Gastroesophageal sphincter (tissue), 4 donors: ENCODE measurements at regions not wholly inside any gene's neighbourhood (a gene's known extent, or its start where the extent isn't known, plus 50 kb on each side); places are given as distances from the start of the nearest gene placed in this dataset.

ENCODE experiments used
- ATAC-seq: fragments of 150-250 bp; one replicate; pipeline ENCODE4 v1.9.1; 2016; ENCODE audit warnings: mild to moderate bottlenecking, moderate library complexity
- H3K27ac ChIP-seq, 4 donors: fragments of 200-600 bp; sonication (generic) in 3 of 4; 1 replicate in 3 of 4; 2 replicates in 1 of 4; pipeline ENCODE4 v1.5.1; 2016 to 2019
- H3K27me3 ChIP-seq: fragments of 200-600 bp; sonication (generic); one replicate; pipeline ENCODE4 v1.5.1; 2019
- H3K36me3 ChIP-seq, 2 donors: fragments of 200-600 bp; sonication (generic); one replicate each; pipeline ENCODE4 v1.5.1; 2019; ENCODE audit warnings: control low read depth in 1 of 2
- H3K4me1 ChIP-seq, 3 donors: fragments of 200-600 bp; sonication (generic); 1 replicate in 2 of 3; 2 replicates in 1 of 3; pipeline ENCODE4 v1.5.1; 2016 to 2019; ENCODE audit warnings: control low read depth in 2 of 3
- H3K4me3 ChIP-seq, 2 donors: fragments of 200-600 bp; sonication (generic); one replicate each; pipeline ENCODE4 v1.5.1; 2019; ENCODE audit warnings: mild to moderate bottlenecking in 1 of 2, moderate library complexity in 1 of 2
- H3K9me3 ChIP-seq, 3 donors: fragments of 200-600 bp; sonication (generic); one replicate each; pipeline ENCODE4 v1.5.1; 2017 to 2019; ENCODE audit warnings: control low read depth in 2 of 3
- EP300 ChIP-seq: sonication (generic); formaldehyde crosslinking; IDR thresholded peaks from one replicate; pipeline ENCODE4 v1.6.1; 2017; ENCODE audit warnings: antibody characterized with exemption, mild to moderate bottlenecking
- POLR2A ChIP-seq, 2 donors: fragments of 450-650 bp; IDR thresholded peaks; one replicate each; pipeline ENCODE4 v1.6.1; 2017; ENCODE audit warnings: antibody characterized with exemption in 2 of 2, mild to moderate bottlenecking in 2 of 2, moderate library complexity in 1 of 2
- POLR2AphosphoS5 ChIP-seq: sonication (generic); formaldehyde crosslinking; IDR thresholded peaks from one replicate; pipeline ENCODE4 v1.6.1; 2017; ENCODE audit warnings: antibody characterized with exemption
- WGBS, 2 donors: methylation state at CpG; one replicate each; pipeline ENCODE4 v1.1.5; 2018; ENCODE audit warnings: low coverage in 1 of 2; 5-methylcytosine and 5-hydroxymethylcytosine counted together
- TF ChIP-seq, protein P1 (sequence below), 4 experiments: fragments of 200-600 bp in 2 of 4; fragments of 450-650 bp in 2 of 4; sonication (generic) in 1 of 4; IDR thresholded peaks; one replicate each; pipeline ENCODE4 v1.5.1; 2017 to 2019; ENCODE audit warnings: antibody characterized with exemption in 4 of 4, mild to moderate bottlenecking in 2 of 4, moderate library complexity in 2 of 4

DNA sequence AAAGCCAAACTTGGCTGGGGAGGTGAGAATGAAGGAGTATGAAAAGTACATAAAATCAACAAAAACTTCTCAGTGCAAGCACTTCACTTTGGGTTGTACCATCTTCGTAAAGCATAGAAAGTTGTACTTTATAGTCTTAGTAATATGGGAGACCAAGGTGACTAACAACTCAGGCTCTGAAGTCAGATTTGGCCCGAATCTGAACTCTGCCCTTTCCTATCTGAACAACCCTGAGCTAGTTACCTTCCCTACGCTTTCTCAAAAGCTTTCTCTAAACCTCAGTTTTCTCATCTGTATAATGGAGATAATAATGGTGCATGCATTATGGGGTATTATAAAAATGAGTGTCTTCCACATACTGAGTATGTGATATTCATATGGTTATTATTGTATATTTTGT lies 285.4 kb upstream of the UMPS start:
- TF ChIP-seq POLR2A (IDR thresholded peaks at IDR 0.05) (no peak), POLR2AphosphoS5 (no peak), EP300 (no peak)
- TF ChIP-seq, protein P1, sequence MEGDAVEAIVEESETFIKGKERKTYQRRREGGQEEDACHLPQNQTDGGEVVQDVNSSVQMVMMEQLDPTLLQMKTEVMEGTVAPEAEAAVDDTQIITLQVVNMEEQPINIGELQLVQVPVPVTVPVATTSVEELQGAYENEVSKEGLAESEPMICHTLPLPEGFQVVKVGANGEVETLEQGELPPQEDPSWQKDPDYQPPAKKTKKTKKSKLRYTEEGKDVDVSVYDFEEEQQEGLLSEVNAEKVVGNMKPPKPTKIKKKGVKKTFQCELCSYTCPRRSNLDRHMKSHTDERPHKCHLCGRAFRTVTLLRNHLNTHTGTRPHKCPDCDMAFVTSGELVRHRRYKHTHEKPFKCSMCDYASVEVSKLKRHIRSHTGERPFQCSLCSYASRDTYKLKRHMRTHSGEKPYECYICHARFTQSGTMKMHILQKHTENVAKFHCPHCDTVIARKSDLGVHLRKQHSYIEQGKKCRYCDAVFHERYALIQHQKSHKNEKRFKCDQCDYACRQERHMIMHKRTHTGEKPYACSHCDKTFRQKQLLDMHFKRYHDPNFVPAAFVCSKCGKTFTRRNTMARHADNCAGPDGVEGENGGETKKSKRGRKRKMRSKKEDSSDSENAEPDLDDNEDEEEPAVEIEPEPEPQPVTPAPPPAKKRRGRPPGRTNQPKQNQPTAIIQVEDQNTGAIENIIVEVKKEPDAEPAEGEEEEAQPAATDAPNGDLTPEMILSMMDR (IDR thresholded peaks at IDR 0.05), result no peak
- Histone ChIP-seq H3K4me1 (no peaks in the 10 kb centered on the region), H3K4me3 (no peak overlapping the region), H3K27me3 (no peaks in the 10 kb centered on the region), H3K36me3 (peaks cover 0 to 55% of the 10 kb centered on the region in 2 donors), H3K9me3 (no peaks in the 10 kb centered on the region), H3K27ac (no peak overlapping the region)
- WGBS, 2 donors, result 87 to 91% methylated on average over 3 of the region's 3 CpGs
- no peak for ATAC-seq

DNA sequence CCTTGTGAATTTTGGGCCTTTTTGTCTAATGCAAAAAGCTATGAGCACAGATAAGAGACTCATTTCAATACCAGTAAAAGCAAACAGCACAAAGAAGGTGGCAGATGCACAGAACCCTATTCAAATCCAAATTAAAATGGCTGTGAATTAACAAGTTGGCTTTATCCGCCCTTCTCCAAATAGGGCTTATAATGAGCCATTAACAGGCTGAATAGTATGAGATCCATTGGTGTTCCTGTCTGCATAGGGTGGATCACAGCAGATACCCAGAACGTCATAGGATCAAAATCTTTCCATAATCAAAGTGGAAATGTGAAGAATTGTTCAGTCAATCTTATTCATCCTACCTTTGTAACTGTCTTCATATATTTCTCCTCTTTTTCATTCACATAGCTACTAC lies 282.4 kb upstream of the UMPS start:
- Histone ChIP-seq H3K9me3 (no peaks in the 10 kb centered on the region), H3K4me3 (no peak overlapping the region), H3K36me3 (peaks cover 0 to 45% of the 10 kb centered on the region in 2 donors), H3K27me3 (no peaks in the 10 kb centered on the region), H3K27ac (no peak overlapping the region), H3K4me1 (no peaks in the 10 kb centered on the region)
- WGBS, 2 donors, result 75 to 95% methylated on average over 2 of the region's 2 CpGs
- no peak for ATAC-seq
- TF ChIP-seq, protein P1 (IDR thresholded peaks at IDR 0.05), result no peak
- TF ChIP-seq POLR2AphosphoS5, result no peak
- no peak for TF ChIP-seq POLR2A (IDR thresholded peaks at IDR 0.05)
- TF ChIP-seq EP300, result no peak

DNA sequence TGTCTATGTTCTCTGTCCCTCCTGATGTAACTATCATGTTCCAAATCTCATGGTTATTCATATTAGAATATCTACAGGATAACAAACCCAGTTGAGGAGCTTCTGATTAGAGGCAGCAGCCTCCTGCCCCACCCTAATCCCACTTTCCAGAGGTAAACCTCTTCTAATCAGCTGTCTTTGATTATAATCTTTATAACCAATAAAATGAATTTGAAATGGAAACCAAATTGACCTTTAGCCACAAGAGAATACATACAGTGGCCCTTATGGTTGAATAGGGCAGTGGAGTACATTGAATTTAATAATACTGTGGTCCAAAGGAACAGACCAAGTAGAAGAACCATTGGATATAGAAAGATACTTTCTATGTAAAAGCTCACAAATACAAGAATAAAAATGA lies 281.3 kb upstream of the UMPS start:
- no peak for ATAC-seq
- H3K36me3 ChIP-seq, result peaks cover 0 to 34% of the 10 kb centered on the region in 2 donors
- no peaks in the 10 kb centered on the region for H3K9me3 ChIP-seq

DNA sequence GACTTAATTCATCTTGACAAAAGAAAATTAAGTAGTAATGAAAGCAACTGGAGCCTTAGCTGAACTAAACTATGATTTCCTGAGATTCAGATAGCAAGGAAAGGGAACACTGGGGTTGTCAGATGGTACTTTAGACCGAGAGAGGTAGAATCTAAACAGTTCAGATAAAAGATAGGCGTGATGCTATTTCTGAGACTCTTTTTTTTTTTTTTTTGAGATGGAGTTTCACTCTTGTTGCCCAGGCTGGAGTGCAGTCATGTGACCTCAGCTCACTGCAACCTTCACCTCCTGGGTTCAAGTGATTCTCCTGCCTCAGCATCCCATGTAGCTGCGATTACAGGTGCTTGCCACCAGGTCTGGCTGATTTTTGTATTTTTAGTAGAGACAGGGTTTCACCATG lies 279.9 kb upstream of the UMPS start:
- H3K27me3 ChIP-seq, result no peaks in the 10 kb centered on the region
- H3K27ac ChIP-seq, result no peak overlapping the region
- no peak overlapping the region for H3K4me3 ChIP-seq
- no peaks in the 10 kb centered on the region for H3K4me1 ChIP-seq
- no peak for ATAC-seq
- WGBS, 2 donors, result 88 to 95% methylated on average over 2 to 3 of the region's 3 CpGs
- peaks cover 0 to 34% of the 10 kb centered on the region in 2 donors for H3K36me3 ChIP-seq
- H3K9me3 ChIP-seq, result no peaks in the 10 kb centered on the region
- TF ChIP-seq EP300 (no peak), POLR2AphosphoS5 (no peak), POLR2A (IDR thresholded peaks at IDR 0.05) (no peak)
- TF ChIP-seq, protein P1 (IDR thresholded peaks at IDR 0.05), result no peak

More for the DNA sequence above, 281.3 kb upstream of the UMPS start:
- H3K4me1 ChIP-seq, result no peaks in the 10 kb centered on the region
- no peak overlapping the region for H3K27ac ChIP-seq
- TF ChIP-seq EP300 (no peak), POLR2AphosphoS5 (no peak), POLR2A (IDR thresholded peaks at IDR 0.05) (no peak)
- TF ChIP-seq, protein P1 (IDR thresholded peaks at IDR 0.05), result no peak
- H3K4me3 ChIP-seq, result no peak overlapping the region
- H3K27me3 ChIP-seq, result no peaks in the 10 kb centered on the region

DNA sequence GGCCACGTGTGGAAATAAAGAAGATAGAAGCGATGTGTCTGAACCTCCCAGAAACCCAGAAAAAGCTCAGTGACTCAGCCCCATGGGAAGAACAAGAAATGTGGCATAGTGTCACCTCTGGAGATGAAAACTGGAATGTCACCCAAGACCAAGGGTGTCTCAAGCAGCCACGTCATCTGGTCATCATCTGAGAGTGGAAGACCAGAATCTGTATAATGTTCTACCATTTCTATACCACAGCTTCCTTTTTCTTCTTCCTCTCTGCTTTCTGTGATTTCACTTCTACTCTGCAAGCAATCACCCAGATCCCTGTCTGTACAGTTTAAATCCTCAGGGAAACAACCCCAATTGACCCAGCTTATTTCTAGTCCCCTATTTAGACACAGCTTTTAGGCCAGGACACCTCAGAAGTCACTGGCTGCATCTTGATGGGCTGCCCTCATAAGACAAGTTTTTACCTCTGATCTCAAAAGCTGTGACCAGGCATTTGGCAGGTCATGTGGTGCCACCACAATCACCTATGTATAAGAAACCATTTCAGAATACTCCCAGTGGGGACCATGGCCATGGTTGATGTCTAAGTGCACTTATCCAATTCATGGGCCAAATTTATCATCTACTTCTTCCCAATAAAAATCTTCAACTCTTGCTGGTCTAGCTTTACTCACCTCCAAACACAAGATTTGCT lies 278.5 kb upstream of the UMPS start:
- Histone ChIP-seq H3K27me3 (no peaks in the 10 kb centered on the region), H3K36me3 (peaks cover 0 to 21% of the 10 kb centered on the region in 2 donors), H3K4me1 (peaks cover 0 to 7% (median 0%) of the 10 kb centered on the region in 3 donors), H3K27ac (no peak overlapping the region), H3K4me3 (no peak overlapping the region), H3K9me3 (no peaks in the 10 kb centered on the region)
- WGBS, 2 donors, result 92% methylated on average over 3 of the region's 3 CpGs; no CpG with 5 or more reads in 1 of the 2 donors
- TF ChIP-seq, protein P1 (IDR thresholded peaks at IDR 0.05), result no peak
- TF ChIP-seq EP300 (no peak), POLR2AphosphoS5 (no peak), POLR2A (IDR thresholded peaks at IDR 0.05) (no peak)
- no peak for ATAC-seq
